Superior temporal gyrus (tissue), 1 donor: ENCODE measurements at regions not wholly inside any gene's neighbourhood (a gene's known extent, or its start where the extent isn't known, plus 50 kb on each side); places are given as distances from the start of the nearest gene placed in this dataset.
A peak's percentile ranks its signal among the peaks of the same experiment; 100 is the strongest.

Experiments used
- DNase-seq: peaks from one replicate; pipeline ENCODE4 v3.0.0-alpha.2; 2016; ENCODE audit errors: extremely low spot score

DNA sequence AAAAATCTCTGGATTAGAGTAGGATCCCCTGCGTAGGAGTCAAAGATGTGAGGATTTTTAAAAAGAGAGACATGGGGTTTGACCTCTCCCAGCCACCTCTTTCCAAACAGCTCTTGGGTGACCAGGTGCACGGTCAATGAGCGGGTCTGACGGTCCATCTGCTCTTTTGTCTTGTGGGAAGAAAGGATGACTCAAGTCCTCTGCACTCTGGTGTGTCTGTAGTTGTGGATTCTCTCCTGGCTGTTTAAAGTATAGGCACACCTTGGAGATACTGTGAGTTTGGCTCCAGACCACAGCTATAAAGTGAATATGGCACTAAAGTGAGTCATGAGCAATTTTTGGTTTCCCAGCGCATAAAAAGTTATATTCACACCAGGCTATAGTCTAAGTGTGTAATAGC is 209.8 kb downstream of the BMP7 start:
- DNase-seq: no peak

DNA sequence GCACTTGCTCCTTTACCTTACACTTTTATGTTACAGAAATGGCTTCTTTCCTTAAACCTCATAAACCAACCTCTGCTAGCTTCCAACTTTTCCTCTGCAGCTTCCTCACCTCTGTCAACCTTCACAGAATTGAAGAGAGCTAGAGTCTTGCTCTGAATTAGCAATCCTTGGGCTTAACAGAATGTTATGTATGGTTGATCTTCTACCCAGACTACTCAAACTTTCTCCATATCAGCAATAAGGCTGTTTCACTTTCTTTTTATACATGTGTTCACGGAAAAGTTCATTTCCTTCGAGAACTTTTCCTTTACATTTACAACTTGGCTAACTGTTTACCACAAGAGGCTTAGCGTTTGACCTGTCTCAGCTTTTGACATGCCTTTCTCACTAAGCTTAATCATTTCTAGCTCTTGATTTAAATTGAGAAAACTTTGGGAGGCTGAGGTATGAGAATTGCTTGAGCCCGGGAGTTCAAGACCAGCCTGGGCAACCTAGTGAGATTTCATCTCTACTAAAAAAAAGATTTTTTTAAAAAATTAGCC is 207.3 kb downstream of the BMP7 start:
- no peak for DNase-seq

DNA sequence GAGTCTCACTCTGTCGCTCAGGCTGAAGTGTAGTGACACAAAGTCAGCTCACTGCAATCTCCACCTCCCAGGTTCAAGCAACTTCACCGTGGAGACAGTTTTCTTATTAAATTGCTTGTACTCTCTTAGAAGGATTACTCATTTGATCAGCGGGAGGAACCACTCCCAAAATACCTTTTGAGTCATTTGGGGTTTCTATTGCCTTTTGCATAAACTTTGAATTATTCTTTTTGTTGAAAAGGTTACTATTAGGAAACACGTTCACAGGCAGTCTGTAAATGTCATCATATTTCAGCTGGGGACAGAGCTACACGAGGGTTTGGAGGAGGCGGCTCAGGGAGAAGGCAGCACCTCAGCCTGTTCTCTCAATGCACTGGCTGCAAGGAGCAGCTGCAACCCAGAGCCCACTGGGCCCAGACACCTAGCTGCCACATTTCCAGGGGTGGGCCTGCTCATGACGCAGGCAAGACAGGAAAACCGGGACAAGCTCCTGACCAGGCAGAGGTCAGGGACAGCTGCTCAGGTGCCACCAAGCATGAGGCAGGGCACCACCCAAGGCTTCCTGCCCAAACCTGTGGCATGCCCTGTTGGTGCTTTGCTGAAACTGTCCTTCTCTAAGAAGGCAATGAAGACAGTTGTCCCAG is 205.9 kb downstream of the BMP7 start:
- no peak for DNase-seq

DNA sequence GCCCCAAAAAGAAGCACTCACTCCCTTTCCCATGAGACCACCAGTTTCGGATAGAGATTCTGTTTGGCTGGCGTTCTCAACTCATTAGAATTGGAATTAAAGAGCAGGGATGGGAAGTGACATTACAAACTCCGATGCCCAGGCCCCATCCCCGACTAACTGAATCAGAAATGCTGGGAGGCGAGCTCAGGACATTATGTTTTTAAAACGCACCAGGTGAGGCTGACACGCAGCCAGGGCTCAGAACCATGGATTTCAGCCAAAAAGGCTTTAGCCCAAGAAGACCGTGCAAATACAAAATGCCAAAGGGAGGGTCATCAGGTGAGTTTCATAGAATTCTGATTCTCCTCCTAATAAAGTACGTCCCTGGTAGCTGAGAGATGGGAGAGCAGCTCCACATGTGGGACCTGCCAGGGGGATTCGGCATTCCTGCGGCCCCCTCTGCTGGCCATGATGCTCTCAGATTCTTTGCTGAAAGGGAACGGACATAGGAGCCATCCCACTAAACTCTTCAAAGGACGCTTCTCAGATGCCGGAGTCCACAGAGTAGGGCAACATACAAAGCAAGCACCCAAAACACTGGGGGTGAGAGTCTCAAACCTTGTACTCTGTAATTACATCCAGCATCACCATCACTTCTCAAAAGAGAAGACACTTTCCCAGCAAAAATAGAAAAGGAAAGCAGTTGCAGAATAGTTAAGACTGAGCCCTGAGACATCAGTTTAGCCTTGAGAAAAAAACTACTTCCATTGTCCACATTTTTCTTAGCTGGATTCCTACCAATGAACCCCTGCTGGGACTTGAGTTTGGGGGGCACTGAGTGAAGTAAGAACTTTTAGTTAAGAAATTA is 205.2 kb downstream of the BMP7 start:
- DNase-seq: peak; percentile 25

DNA sequence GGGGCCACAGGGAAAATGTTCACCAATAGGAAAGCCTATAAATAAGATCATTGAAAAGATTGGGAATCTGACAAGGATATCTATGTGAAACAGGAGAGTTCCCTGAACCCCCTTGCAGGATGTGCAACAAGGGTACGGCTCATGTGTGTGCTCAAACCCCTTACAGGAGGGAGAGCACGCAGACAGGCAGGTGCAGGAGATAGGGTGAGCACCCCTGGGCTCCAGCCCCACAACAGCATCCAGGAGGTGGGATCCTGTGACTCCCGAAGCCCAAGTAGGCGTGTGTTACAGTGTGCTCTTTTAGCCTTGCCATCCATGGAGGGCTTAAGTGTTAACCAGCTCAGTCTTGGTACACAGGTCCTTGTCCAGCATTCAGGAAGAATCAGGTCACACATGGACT is 204.2 kb downstream of the BMP7 start:
- DNase-seq: no peak

DNA sequence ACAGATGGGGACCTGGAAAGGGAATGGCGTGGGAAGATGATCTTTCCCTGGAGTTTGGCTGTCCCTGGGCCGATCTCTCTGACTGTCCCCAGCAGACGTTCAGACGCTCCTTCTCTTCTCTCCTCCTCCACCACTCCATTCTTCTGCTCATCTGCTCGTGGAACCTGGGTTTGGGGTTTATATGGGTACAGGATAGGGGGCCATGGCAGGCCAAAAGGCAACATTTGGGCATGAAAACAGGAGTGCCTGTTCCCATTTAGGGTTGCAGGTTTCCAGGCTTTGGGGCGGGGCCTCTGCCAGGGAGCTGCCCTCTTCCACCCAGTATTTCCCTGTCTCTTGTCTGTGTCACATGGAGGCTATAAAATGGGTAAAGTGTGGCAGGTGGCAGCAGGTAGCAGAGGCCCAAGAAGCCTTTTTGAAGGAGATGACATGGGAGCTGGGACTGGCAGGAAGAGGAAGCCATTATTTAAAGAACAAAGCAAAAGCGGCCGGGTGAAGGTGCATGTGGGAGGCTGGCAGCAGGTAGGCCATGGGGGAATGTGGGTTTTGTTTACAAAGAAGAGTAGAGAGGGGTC is 203.7 kb downstream of the BMP7 start:
- DNase-seq: no peak

DNA sequence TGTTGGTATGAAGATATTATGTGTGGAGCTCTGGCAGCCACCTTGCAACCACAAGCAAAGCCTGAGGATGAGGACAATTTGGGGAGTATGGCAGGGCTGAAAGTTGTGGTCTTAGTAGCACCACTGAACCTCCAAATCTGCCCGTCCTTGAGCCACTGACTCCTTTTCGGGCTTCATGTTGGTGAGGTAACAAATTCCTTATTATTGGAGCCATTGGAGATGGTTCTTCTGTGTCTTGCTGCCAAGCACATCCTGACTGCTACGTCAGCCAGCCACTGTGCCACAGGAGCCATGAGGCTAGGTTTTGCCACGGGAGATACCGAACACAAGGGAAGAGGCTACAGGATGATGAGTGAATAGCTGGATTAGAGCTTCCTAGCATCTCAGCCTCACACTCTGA is 201.6 kb downstream of the BMP7 start:
- DNase-seq: no peak

DNA sequence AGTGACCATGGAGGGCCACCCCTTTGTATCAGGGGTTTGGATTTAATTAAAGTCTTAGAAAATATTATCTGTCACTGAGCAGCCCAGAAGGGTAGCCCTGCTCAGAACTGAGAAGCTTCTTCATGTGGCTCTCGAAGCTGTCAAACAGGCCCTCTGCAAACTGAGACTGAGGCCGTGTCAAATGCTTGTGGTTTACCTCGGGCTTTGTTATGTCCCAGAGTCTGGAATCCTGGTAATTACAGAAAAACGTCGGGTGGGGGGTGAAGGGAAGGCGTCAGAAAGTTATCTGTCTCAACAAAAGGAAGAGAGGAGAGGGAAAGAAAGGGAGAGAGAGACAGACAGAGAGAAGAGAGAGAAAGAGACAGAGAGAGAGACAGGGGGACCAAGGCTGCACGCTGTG is 200.8 kb downstream of the BMP7 start:
- DNase-seq: no peak

DNA sequence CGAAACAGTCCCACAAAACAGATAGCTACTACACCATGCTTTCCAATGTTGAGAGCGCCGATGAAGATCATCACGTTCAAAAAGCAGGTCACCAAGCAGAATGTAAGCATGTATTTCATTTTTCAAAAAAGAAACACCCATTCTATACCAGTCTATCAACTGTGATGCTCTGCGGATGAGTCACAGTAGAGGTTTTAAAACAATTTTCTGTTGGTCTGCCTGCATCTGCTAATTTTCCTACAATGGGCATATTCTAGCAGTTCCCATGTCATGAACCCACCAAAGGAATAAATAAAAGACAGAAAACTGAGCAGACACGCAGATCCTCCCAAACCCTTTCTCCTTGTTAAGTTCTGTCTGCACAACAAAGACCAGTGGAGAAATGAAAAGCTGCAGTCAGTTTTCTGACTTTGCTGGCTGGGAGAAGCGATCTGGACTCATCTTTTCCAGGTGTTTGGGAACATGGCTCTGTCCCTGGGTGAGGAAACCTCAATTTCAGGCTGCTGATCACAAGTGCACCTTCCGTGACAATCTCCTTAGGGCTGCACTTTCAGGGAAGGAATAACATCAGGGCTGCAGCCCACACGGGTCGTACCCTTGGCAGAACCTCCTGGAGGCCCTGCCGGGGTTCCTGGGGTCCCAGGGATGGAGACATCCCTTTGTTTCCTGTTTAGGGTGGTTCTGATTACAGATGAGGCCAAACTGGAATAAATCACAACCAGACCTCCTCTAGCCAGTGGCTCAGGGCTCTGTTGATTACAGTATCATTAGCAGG is 200.1 kb downstream of the BMP7 start:
- DNase-seq: no peak

DNA sequence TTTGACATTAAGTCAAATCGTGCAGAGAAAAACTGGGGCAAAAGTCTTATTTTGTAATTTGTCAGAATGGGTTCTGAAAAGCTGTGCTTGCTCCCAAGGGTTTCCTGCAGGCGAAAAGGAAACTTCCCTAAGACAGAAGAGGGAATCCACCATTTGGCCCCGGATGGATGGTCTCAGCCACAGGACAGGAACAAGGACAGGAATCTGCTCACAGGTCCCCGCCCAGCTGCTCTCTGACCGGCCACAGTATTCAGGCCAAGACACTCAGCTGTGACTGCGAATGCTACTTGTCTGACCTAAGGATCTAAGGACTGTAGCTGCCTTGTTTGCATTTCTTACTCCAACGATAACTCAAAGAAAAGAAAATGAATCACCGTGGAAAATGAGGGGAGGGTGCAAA is 197.0 kb downstream of the BMP7 start:
- no peak for DNase-seq

DNA sequence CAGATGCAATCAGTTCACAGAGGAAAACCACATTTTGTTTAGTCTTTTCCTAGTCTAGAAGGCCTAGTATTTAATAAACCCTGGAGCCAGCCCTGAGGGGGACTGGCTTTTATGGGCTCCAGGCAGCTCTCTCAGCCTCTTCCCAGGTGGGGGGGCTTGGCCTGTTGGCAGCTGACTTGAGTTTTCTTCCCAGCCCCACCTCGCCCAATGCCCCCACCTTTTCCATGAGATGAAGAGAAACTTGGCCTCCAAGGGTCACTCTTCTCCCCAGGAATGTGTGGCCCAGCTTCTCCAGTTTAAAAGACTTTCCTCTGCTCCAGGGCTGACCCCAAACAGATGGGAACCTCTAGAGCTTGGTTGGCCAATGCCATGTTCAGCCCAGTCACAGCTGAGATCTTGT is 196.1 kb downstream of the BMP7 start:
- no peak for DNase-seq

DNA sequence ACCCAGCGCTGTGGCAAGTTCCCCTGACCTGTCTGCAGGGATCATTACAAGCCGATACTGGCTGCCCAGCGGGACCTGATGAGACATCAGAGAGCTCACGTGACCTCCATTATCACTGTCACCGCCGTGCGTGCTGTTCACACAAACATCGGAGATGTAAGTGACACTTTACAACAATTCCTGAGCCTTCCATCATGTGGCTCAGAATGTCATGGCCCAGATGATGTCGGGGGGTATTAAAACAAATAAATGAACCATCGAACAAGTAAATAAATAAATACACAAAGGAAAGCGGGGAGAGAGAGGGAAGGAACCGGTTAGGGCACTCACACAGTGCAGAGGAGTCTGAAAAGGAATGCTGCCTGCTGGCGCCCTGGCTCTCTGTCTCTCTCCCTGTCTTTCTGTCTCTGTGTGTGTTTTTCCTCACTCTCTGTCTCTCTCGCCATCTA is 195.1 kb downstream of the BMP7 start:
- no peak for DNase-seq

DNA sequence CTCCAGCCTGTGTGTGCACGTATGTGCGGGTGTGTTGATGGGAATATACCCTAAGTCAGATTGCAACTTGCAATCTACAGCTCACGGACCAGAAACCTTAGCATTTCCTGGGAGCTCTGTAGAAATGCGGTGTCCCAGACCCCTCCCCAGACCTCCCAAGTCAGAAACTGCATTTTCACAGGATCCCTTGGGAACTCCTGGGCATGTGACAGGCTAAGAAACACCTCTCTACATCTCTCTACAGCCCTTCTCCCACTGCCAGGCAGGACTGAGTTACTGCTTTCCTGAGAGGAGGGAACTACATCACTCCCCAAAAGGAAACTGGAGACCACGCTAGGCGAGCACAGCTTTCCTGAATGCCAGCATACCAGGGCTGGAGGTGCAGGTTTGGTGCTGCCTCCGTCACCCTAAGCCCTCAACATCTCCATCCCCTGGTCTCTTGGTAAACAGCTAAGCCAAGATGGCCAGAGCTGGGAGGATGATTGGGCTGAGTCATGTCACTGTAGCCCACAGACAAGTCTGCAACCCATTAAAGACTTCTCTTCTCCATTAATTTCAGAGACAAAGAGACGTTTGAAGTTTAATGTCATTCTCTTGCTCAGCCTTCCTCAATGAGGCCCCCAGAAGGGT is 194.4 kb downstream of the BMP7 start:
- no peak for DNase-seq

DNA sequence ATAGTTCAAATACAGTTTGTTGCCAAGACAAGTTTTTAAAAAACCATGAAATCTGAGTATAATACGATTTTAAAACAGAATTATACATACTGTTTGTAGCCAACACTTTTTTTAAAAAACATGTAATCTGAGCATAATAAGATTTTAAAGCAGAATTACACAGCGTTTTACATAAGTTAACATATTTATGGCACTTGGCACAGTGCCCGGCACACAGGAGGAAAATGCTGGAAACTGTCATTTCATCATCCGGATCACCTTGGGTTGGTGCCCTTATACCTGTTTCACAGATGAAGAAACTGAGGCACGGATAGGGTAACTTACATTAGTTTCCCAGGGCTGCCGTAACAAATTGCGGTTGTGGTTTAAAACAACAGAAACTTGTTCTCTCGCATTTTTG is 193.0 kb downstream of the BMP7 start:
- DNase-seq: no peak

DNA sequence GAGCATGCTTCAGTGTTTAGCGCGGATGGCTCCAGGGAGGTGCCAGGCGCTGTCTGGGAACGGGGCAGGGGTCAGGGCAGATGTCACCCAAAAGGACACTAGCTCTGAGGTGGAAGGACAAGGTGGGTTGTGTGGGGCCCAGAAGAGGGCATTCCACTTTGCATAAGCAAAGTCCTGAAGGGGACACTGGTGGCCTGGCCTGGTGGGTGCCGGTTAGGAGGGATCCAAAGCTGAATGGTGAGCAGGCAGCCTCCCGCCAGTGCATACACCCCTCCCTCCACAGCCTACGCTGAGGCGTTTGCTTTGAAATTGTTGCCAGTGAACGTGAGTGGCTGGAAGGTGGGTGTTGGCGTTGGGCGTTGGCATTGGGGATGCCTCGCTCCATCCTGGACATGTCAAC is 192.1 kb downstream of the BMP7 start:
- no peak for DNase-seq

DNA sequence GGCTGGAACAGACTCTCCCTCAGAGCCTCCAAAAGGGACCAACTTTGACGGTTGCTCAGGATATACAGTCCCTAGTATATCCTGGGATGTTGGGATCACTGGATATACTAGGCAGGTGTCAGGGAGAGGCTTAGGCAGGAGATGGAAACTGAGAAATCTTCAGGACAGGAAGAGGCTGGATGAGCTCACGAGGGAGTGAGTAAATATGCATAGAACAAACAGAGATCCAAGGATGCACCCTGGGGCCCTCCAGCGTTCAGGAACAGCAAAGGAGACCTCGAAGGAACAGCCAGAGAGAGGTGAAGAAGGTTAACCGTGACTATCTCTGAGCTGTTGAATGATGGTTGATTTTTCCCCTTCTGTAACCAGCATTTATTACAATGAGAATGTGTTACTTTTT is 191.3 kb downstream of the BMP7 start:
- no peak for DNase-seq

DNA sequence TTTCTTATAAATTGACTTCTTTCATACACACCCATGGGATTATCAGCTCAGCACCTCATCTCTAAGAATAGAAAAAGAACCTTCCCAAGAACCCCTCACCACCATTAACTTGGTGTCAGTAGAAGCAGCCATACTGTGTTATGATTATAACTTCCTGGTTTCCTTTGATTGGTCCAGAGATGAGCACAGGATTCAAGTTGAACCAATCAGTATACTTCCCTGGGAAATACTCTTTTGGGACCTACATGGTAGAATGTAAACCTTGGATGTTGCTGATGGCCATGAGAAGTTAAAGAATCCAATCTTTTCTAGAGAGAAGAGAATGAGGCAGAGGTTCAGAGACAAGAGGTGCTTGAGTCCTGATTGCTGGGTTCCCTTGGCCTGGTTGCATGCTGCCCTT is 190.8 kb downstream of the BMP7 start:
- no peak for DNase-seq

DNA sequence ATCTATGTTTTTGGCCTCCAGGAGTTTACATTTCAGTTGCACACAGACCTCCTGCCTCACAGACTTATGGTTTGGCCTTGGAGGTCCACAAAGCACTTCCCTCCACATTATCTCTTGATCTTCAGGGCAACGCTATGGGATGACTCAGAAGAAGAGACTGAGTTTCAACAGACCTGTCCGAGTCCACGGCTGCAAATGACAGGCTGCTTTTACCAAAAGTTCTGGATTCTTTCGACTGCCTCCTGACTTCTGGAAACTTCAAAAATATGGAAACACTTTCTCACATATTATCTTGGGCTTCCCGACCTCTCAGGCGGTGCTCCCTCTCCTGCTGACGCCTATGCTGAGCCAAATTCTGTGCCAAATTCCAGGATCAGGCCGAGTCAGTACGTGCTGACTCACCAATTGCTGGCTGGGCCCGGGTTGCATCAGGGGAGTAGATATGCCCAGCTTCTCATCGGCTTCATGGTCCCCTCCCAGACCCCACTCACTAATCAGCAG is 190.2 kb downstream of the BMP7 start:
- DNase-seq: no peak

DNA sequence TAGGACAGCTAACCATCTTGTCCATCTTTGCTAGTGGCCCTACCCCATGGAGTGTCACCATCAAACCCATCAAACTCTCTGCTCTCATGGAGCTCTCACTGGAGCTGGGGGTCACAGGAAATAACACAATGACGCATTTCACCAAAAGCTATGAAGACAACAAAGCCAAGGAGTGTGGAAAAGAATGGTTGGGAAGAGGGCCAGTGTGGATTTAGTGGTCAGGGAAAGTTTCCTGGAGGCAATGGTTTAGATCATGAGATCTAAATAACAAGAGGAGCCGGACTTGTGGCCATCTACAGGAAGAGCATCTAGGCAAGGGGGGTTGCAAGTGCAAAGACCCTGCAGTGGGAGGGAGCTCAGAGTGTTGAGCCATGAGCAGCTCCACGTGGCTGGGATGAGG is 189.5 kb downstream of the BMP7 start:
- DNase-seq: no peak

DNA sequence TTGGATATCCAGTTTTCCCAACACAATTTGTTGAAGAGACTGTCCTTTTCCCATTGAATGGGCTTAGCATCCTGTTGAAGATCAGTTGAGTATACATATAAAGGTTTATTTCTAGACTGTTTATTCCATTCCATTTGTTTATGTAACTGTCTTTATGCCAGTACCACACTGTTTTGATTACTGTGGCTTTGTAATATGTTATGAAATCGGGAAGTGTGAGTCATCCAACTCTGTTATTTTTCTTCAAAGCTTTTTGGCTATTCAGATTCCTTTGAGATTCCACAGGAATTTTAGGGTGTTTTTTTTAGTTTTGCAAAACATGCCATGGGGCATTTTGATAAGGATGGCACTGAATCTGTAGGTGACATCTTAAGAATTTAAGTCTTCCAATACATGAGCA is 188.3 kb downstream of the BMP7 start:
- no peak for DNase-seq
